ENCODE measurements at regions not wholly inside any gene's neighbourhood (a gene's known extent, or its start where the extent isn't known, plus 50 kb on each side); places are given as distances from the start of the nearest gene placed in this dataset.

DNA sequence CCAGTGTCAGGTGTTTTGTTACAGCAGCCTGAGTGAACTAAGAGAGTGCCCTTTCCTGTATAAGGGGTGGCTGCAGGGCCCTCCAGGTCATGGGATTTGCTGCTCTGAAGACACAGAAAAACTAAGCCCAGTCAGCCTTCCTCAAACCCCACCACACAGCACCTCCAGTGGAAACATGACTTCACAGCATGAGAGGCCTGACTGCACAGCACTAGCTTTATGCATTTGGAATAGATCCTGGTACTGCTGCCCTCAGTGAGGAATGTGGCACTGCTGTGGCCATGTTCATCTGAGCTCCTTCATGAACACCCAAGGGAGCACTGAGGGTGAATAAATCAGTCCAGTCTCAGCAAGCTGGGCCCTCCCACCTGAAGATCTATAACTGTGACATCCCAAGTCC is 296.1 kb upstream of the FOXQ1 start:
- no peaks in the 10 kb centered on the region for H3K79me2 ChIP-seq (ENCODE audit: low read length)
- H3K4me1 ChIP-seq (ENCODE audit: low read length): 0 out of 2 replicates have a peak, but pooled peaks cover 4% of the 10 kb centered on the region
- H4K20me1 ChIP-seq (ENCODE audit: insufficient read depth, low read length): no peaks in the 10 kb centered on the region
- H3K27ac ChIP-seq (ENCODE audit: low read length): no peak overlapping the region
- TF ChIP-seq, protein P1, sequence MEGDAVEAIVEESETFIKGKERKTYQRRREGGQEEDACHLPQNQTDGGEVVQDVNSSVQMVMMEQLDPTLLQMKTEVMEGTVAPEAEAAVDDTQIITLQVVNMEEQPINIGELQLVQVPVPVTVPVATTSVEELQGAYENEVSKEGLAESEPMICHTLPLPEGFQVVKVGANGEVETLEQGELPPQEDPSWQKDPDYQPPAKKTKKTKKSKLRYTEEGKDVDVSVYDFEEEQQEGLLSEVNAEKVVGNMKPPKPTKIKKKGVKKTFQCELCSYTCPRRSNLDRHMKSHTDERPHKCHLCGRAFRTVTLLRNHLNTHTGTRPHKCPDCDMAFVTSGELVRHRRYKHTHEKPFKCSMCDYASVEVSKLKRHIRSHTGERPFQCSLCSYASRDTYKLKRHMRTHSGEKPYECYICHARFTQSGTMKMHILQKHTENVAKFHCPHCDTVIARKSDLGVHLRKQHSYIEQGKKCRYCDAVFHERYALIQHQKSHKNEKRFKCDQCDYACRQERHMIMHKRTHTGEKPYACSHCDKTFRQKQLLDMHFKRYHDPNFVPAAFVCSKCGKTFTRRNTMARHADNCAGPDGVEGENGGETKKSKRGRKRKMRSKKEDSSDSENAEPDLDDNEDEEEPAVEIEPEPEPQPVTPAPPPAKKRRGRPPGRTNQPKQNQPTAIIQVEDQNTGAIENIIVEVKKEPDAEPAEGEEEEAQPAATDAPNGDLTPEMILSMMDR (IDR thresholded peaks at IDR 0.05; ENCODE audit: low read depth, low read length): no peak
- no peak for TF ChIP-seq EZH2phosphoT487 (IDR thresholded peaks at IDR 0.05; ENCODE audit: low read depth)
- H3K27me3 ChIP-seq (ENCODE audit: low read depth, low read length): peaks cover 12% of the 10 kb centered on the region
- no peak overlapping the region for H3K9ac ChIP-seq (ENCODE audit: low read length)
- no peak overlapping the region for H2AFZ ChIP-seq (ENCODE audit: low read depth, low read length)
- no peaks in the 10 kb centered on the region for H3K36me3 ChIP-seq (replicated peaks; ENCODE audit: low read depth, low read length)
- no peak overlapping the region for H3K4me3 ChIP-seq (ENCODE audit: low read length)
- no peaks in the 10 kb centered on the region for H3K9me3 ChIP-seq (ENCODE audit: insufficient read depth, low read length)
- no peak overlapping the region for H3K4me2 ChIP-seq (ENCODE audit: low read length)

DNA sequence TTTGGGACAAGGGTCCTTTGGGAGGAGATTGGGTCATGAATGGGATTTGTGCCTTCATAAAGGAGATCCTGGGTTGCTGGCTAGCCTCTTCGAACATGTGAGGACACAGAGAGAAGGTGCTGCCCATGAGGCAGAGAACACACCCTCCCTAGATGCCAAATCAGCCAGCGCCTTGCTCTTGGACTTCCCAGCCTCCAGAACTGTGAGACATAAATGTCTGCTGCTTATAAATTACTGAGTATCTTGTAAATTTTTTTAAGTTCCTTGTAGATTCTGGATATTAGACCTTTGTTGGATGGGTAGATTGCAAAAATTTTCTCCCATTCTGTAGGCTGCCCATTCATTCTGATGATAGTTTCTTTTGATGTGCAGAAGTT is 297.5 kb upstream of the FOXQ1 start:
- Histone ChIP-seq H2AFZ (ENCODE audit: low read depth, low read length) (no peak overlapping the region), H3K36me3 (replicated peaks; ENCODE audit: low read depth, low read length) (no peaks in the 10 kb centered on the region), H3K9me3 (ENCODE audit: insufficient read depth, low read length) (no peaks in the 10 kb centered on the region), H3K79me2 (ENCODE audit: low read length) (no peaks in the 10 kb centered on the region), H3K4me3 (ENCODE audit: low read length) (no peak overlapping the region), H3K9ac (ENCODE audit: low read length) (no peak overlapping the region), H3K4me1 (ENCODE audit: low read length) (0 out of 2 replicates have a peak, but pooled peaks cover 4% of the 10 kb centered on the region), H3K27ac (ENCODE audit: low read length) (no peak overlapping the region), H4K20me1 (ENCODE audit: insufficient read depth, low read length) (no peaks in the 10 kb centered on the region), H3K27me3 (ENCODE audit: low read depth, low read length) (peaks cover 20% of the 10 kb centered on the region), H3K4me2 (ENCODE audit: low read length) (no peak overlapping the region)
- TF ChIP-seq EZH2phosphoT487 (IDR thresholded peaks at IDR 0.05; ENCODE audit: low read depth): no peak
- TF ChIP-seq, protein P1 (IDR thresholded peaks at IDR 0.05; ENCODE audit: low read depth, low read length): no peak

DNA sequence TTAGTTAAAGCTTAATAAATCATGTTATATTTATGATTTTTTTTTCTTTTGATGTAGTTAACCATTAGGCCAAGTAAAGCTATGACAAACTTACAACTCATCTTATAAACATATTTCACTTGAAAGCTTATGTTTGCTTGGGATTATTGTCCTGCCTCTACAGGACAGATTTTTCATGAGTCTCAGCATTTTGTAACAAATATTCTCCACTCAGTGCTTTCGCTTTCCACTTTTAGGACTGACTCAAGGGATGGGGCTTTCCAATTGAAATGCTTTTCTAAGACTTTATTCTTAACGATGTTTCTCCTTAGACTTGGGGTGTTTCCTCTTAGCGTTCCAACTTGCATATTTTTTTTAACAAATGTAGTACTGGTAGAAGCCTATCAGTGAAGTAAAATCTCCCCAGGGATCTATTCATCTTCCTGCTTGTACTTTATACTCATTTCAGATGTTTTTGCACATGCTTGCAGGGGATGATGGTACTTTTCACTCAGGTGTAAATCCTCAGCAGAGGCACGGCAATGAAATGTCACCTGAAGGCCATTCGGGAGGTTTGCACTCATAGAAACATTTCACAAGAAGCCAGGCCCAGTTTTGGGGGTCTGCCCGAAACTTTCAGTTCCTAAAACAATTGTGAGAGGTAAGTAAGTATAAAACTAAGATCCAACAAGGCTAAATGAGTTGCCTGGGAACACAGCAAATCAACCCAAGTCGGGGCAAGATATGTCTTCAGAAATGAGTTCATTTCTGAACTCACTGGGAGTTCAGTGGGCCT is 298.1 kb upstream of the FOXQ1 start:
- Histone ChIP-seq H3K27ac (ENCODE audit: low read length) (no peak overlapping the region), H3K4me2 (ENCODE audit: low read length) (no peak overlapping the region), H3K79me2 (ENCODE audit: low read length) (no peaks in the 10 kb centered on the region)

DNA sequence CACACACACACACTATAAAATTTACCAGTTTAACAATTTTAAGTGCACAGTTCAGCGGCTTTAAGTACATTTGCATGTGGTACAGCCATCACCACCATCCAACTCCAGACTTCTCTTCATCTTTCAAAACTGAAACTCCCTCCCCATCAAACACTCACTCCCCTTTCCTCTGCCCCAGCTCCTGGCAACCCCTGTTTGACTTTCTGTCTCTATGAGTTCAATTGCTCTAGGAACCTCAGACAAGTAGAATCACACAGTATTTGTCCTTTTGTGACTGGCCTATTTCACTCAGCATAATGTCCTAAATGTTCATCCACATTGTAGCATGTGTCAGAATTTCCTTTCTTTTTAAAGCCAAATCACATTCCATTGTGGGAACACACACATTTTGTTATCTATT is 302.8 kb upstream of the FOXQ1 start:
- Histone ChIP-seq H3K4me2 (ENCODE audit: low read length) (no peak overlapping the region), H3K36me3 (replicated peaks; ENCODE audit: low read depth, low read length) (no peaks in the 10 kb centered on the region), H3K27ac (ENCODE audit: low read length) (no peak overlapping the region), H3K79me2 (ENCODE audit: low read length) (no peaks in the 10 kb centered on the region), H3K9me3 (ENCODE audit: insufficient read depth, low read length) (no peaks in the 10 kb centered on the region), H3K27me3 (ENCODE audit: low read depth, low read length) (peaks cover 24% of the 10 kb centered on the region), H3K9ac (ENCODE audit: low read length) (no peak overlapping the region), H3K4me3 (ENCODE audit: low read length) (no peak overlapping the region), H4K20me1 (ENCODE audit: insufficient read depth, low read length) (no peaks in the 10 kb centered on the region), H2AFZ (ENCODE audit: low read depth, low read length) (no peak overlapping the region), H3K4me1 (ENCODE audit: low read length) (0 out of 2 replicates have a peak, but pooled peaks cover 3% of the 10 kb centered on the region)
- no peak for TF ChIP-seq EZH2phosphoT487 (IDR thresholded peaks at IDR 0.05; ENCODE audit: low read depth)
- TF ChIP-seq, protein P1 (IDR thresholded peaks at IDR 0.05; ENCODE audit: low read depth, low read length): no peak

More for the DNA sequence above, 298.1 kb upstream of the FOXQ1 start:
- Histone ChIP-seq H3K4me1 (ENCODE audit: low read length) (0 out of 2 replicates have a peak, but pooled peaks cover 4% of the 10 kb centered on the region), H2AFZ (ENCODE audit: low read depth, low read length) (no peak overlapping the region), H3K4me3 (ENCODE audit: low read length) (no peak overlapping the region), H3K36me3 (replicated peaks; ENCODE audit: low read depth, low read length) (no peaks in the 10 kb centered on the region), H3K9me3 (ENCODE audit: insufficient read depth, low read length) (no peaks in the 10 kb centered on the region), H3K27me3 (ENCODE audit: low read depth, low read length) (peaks cover 24% of the 10 kb centered on the region), H3K9ac (ENCODE audit: low read length) (no peak overlapping the region), H4K20me1 (ENCODE audit: insufficient read depth, low read length) (no peaks in the 10 kb centered on the region)
- TF ChIP-seq, protein P1 (IDR thresholded peaks at IDR 0.05; ENCODE audit: low read depth, low read length): no peak
- TF ChIP-seq EZH2phosphoT487 (IDR thresholded peaks at IDR 0.05; ENCODE audit: low read depth): no peak
